ENCODE measurements at regions not wholly inside any gene's neighbourhood (a gene's known extent, or its start where the extent isn't known, plus 50 kb on each side); places are given as distances from the start of the nearest gene placed in this dataset.

- no peak for TF ChIP-seq ZNF337 (CRISPR knock-in tag; IDR thresholded peaks at IDR 0.05; ENCODE audit: borderline replicate concordance, low read depth)
- TF ChIP-seq ARNT (IDR thresholded peaks at IDR 0.05), result no peak
- TF ChIP-seq ZNF451 (CRISPR knock-in tag; IDR thresholded peaks at IDR 0.05), result no peak
- TF ChIP-seq DPF2 (CRISPR knock-in tag; IDR thresholded peaks at IDR 0.05; ENCODE audit: borderline replicate concordance, low read depth), result no peak
- TF ChIP-seq PCBP2 (optimal IDR thresholded peaks at IDR 0.05; ENCODE audit: low read depth, low read length, poor library complexity, severe bottlenecking), result no peak
- no peak for TF ChIP-seq TAF1 (CRISPR knock-in tag; IDR thresholded peaks at IDR 0.05)
- TF ChIP-seq PHF20 (CRISPR knock-in tag; IDR thresholded peaks at IDR 0.05), result no peak
- TF ChIP-seq MTA3 (CRISPR knock-in tag; IDR thresholded peaks at IDR 0.05), result no peak
- TF ChIP-seq SP1 (IDR thresholded peaks at IDR 0.05), result no peak
- TF ChIP-seq SP1 (CRISPR knock-in tag; IDR thresholded peaks at IDR 0.05), result no peak
- TF ChIP-seq GTF2F1 (IDR thresholded peaks at IDR 0.05; ENCODE audit: low read length), result no peak
Observed at GRCh38 chr4:18214411-18215055, 193.0 kb upstream of the LCORL start.

Measured in HepG2 (cell line).